AG04449 (cell line): ENCODE measurements at regions not wholly inside any gene's neighbourhood (a gene's known extent, or its start where the extent isn't known, plus 50 kb on each side); places are given as distances from the start of the nearest gene placed in this dataset.

Source experiments
- CTCF ChIA-PET: fragments of 350-600 bp; formaldehyde crosslinking; extraction: SDS; loops from one replicate; lab custom pipeline; 2021; ENCODE audit warnings: antibody characterized with exemption; lab: Yijun Ruan, JAX
- POLR2A ChIA-PET: fragments of 400-600, 350-600 bp; formaldehyde crosslinking; extraction: SDS; loops from one replicate; lab custom pipeline; 2020; ENCODE audit warnings: antibody characterized with exemption, inconsistent platforms; lab: Yijun Ruan, JAX
- DNase-seq: peaks from one replicate; pipeline ENCODE4 v3.0.0-alpha.2; 2010; ENCODE audit warnings: low read depth, low spot score
- H3K4me3 ChIP-seq: 2 replicates; pipeline ENCODE4 v1.5.1; 2011; ENCODE audit warnings: low read depth, mild to moderate bottlenecking, control low read depth, low read length
- TF ChIP-seq, protein P1 (sequence below): IDR thresholded peaks from one replicate; pipeline ENCODE4 v1.5.1; 2011; ENCODE audit warnings: mild to moderate bottlenecking, moderate library complexity, low read length, control low read depth, inconsistent platforms; ENCODE audit not compliant: insufficient read depth; ENCODE audit errors: missing control alignments

DNA sequence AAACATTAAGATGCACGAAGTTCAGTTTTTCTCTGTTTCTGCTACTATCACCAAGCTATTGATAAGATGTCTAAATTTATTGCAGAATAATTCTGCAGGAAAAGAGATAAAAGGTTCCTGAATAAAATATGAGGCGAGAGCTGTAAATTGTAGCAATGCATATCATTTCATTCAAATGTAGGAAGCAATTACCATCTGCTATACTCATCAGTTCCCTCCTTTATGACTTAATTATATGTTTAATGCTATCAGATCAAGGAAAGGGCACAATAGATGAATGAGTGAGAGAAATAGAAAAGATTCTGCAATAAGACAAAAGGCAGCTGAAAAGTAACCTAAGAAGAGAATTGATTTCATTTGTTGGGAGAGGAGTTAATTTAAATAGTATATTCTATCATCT lies 108.2 kb upstream of the GALNT5 start:
- no peak for DNase-seq
- POLR2A ChIA-PET: no interaction called here
- TF ChIP-seq, protein P1, sequence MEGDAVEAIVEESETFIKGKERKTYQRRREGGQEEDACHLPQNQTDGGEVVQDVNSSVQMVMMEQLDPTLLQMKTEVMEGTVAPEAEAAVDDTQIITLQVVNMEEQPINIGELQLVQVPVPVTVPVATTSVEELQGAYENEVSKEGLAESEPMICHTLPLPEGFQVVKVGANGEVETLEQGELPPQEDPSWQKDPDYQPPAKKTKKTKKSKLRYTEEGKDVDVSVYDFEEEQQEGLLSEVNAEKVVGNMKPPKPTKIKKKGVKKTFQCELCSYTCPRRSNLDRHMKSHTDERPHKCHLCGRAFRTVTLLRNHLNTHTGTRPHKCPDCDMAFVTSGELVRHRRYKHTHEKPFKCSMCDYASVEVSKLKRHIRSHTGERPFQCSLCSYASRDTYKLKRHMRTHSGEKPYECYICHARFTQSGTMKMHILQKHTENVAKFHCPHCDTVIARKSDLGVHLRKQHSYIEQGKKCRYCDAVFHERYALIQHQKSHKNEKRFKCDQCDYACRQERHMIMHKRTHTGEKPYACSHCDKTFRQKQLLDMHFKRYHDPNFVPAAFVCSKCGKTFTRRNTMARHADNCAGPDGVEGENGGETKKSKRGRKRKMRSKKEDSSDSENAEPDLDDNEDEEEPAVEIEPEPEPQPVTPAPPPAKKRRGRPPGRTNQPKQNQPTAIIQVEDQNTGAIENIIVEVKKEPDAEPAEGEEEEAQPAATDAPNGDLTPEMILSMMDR: no peak

DNA sequence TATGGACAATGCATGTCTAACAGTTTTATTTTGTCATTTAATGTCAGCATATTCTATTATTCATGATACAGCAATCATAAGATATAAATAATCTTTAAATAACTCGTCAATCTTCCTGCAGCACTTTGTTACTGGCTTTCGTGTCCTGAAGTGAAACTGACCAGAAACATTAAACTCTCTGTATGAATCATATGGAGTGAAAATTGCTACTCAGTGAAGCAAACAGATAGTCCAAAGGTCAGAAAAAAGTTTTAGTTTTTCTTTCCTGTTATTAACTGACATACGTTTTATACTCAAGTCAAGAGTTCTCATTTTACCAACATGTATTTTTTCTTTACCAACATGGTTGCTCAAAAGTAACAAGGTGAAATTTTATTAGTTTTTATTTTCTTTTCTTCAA lies 106.8 kb upstream of the GALNT5 start:
- DNase-seq: no peak
- CTCF ChIA-PET: no interaction called here
- TF ChIP-seq, protein P1: no peak
- no peak overlapping the region for H3K4me3 ChIP-seq
- POLR2A ChIA-PET: no interaction called here

More for the DNA sequence above, 108.2 kb upstream of the GALNT5 start:
- CTCF ChIA-PET: no interaction called here
- H3K4me3 ChIP-seq: no peak overlapping the region

DNA sequence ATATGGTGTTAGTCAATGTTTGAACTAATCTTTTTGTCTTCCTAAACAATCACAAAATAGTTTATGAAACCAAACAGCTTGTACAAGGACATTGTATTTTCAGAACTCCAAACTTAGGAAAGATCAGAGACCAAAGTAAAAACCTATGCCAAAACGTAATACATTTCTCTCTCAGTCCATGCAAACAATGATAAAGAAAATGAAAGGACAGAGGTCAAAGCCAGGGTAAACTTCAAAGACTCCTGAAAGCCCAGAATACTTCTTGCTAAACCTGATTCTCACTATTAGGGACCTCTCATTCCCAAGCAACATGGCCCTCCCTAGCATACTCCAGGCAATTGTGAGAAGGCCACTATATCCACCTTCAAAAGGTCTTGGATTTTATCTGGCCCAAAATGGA lies 105.1 kb upstream of the GALNT5 start:
- ChIA-PET POLR2A (no interaction called here), CTCF (no interaction called here)
- TF ChIP-seq, protein P1: no peak
- H3K4me3 ChIP-seq: no peak overlapping the region
- DNase-seq: no peak

DNA sequence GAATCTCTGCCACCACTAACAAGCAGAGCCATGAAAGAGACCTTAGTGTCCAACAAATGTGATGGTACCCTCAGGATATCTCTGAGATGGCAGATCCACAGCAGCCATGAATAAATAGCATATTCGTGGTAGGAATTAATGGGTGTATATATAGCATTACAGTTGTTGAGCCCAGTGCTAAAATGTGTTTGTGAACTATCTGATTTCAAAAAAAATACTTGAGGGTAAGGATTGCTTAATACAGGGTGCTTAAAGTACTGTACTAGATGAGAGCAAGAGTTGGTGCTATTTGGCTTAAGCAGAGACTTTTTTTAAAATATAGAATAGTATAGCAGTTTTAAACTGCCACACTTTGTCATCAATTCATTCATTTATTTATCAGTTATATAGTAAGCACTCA lies 101.5 kb upstream of the GALNT5 start:
- no peak for DNase-seq
- TF ChIP-seq, protein P1: no peak
- POLR2A ChIA-PET: no interaction called here
- CTCF ChIA-PET: interaction anchor here (1.0 kb wide), 1 partner anchor 11 kb away, joined by 3 read pairs; no protein-coding TSS in a partner anchor
- no peak overlapping the region for H3K4me3 ChIP-seq

DNA sequence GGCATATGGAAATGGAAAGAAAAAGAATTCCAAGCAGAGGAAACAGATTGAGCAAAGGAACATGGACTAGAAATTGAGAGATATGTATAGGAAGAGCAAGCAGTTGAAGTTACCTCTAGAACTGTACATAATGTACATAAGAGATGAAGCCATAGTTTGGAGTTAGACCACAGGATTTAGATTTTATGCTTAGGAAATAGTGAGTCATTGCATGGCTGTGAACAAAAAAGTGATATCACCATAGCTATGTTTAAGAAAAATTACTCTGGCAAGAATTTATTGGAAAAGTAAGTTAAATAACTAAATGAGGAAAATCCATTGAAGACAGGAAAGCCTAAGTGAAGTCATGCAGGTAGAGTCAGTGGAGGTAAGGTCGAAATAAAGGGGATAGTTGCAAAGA lies 99.4 kb upstream of the GALNT5 start:
- no peak overlapping the region for H3K4me3 ChIP-seq
- CTCF ChIA-PET: no interaction called here
- DNase-seq: no peak
- POLR2A ChIA-PET: no interaction called here
- TF ChIP-seq, protein P1: no peak

DNA sequence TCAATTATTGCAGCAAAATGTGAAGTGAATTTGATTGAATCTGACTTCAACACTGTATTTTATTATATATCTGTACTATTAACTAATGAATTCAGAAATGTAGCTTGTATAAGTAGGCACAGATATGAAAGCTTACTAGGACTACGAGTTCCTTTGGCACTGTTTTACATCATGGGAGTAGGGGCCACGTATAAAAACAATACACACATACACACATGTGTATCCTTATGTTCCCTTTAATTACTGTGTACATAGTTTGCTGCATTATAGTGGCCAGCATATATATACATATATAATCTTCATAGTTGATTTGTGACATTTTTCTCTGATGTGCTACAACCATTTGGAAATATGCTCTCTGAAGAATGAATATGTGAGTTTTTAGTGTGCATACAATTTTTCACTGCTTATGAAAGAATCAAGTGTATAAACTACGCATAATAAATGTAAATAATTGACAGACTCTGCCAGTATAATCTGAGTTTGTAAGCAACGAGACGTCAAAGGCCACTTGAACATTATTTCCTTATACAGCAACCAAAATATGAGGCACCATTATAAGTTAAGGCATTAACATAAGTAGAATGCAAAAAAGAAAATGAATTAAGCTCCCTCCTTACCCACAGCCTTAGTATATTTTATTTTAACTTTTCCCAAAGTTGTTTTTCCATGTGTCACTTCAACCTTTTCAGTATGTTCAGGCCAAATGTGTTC lies 98.1 kb upstream of the GALNT5 start:
- no peak overlapping the region for H3K4me3 ChIP-seq
- no peak for DNase-seq
- TF ChIP-seq, protein P1: no peak
- CTCF ChIA-PET: no interaction called here
- POLR2A ChIA-PET: no interaction called here
